GM13977 (cell line): ENCODE measurements at regions not wholly inside any gene's neighbourhood (a gene's known extent, or its start where the extent isn't known, plus 50 kb on each side); places are given as distances from the start of the nearest gene placed in this dataset.

Source experiments
- DNase-seq: peaks from one replicate; pipeline ENCODE4 v3.0.0; 2012; ENCODE audit warnings: low spot score
- CTCF ChIP-seq: IDR thresholded peaks from 2 replicates; pipeline ENCODE4 v1.5.1; 2012; ENCODE audit warnings: mild to moderate bottlenecking, control low read depth; ENCODE audit not compliant: insufficient read depth; ENCODE audit errors: extremely low read depth, missing control alignments
- in situ Hi-C: fragments of 300-500 bp; cut with MboI; formaldehyde crosslinking; loops from one replicate; pipeline ENCODE4 v1.12.0; 2022; ENCODE audit warnings: low sequenced_read_pairs, low pct_unique_long_range_greater_than_20kb, mixed read lengths, inconsistent platforms; ENCODE audit not compliant: unreplicated experiment

- in situ Hi-C loops = no loop called here
- no peak for TF ChIP-seq CTCF
- DNase-seq = no peak
Observed at GRCh38 chr9:105854026-105854782, 159.9 kb downstream of the TMEM38B start.

- DNase-seq = no peak
- in situ Hi-C loops = no loop called here
- no peak for TF ChIP-seq CTCF
Observed at GRCh38 chr9:105854783-105855724, 160.7 kb downstream of the TMEM38B start.

GRCh38 chr9:105855987-105856386, 161.6 kb downstream of the TMEM38B start:
- in situ Hi-C loops = no loop called here
- no peak for TF ChIP-seq CTCF
- DNase-seq = no peak

GRCh38 chr9:105858006-105858690, 163.8 kb downstream of the TMEM38B start:
- no peak for TF ChIP-seq CTCF
- in situ Hi-C loops = no loop called here
- DNase-seq = no peak

GRCh38 chr9:105858877-105859276, 164.5 kb downstream of the TMEM38B start:
- in situ Hi-C loops = no loop called here
- no peak for TF ChIP-seq CTCF
- no peak for DNase-seq

DNA sequence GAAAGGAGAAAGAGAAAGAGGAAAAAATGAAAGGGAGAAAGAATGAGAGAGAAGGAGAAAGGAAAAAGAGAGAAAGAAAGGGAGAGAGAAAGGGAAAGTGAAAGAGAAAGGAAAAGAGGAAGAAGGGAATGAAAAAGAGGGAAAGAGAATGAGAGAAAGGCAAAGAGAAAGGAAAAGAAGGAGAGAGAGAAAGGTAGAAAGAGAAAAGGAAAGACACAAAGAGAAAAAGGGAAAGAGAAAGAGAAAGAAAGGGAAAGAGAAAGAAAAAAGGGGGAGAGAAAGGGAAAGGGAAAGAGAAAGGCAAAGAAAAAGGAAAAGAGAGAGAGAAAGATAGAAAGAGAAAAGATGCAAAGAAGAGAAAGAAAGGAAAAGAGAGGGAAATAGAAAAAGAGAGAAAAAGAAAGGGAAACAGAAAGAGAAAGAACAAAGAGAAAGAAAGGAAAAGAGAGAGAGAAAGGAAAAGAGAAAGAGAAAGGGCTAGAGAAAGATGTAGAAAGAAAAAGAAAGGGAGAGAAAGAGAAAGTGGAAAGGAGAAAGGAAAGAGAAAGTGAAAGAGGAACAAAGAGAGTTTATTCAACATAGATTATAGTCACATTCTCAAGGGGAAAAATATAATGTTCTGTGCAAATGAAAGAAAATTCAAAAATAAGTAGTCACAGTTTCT, 165.2 kb downstream of the TMEM38B start:
- in situ Hi-C loops = no loop called here
- DNase-seq = no peak
- no peak for TF ChIP-seq CTCF
